Activated CD4-positive, alpha-beta T cell treated with anti-CD3 and anti-CD28 coated beads, Interleukin-2, Interleukin-4, amounts not matched to agents 100 ng/mL and 50 ng/mL, durations not matched to agents 16 hours and 8 hours (primary cell): ENCODE measurements at regions not wholly inside any gene's neighbourhood (a gene's known extent, or its start where the extent isn't known, plus 50 kb on each side); places are given as distances from the start of the nearest gene placed in this dataset.

Experiments used
- DNase-seq: peaks from one replicate; pipeline ENCODE4 v3.0.0-alpha.2; 2020; ENCODE audit warnings: low spot score

- no peak for DNase-seq
Measured at GRCh38 chr12:58190618-58191017, 249.3 kb downstream of the ATP23 start.

- no peak for DNase-seq
Measured at GRCh38 chr12:58196971-58197370, 255.6 kb downstream of the ATP23 start.

GRCh38 chr12:58202933-58203718 lies 261.8 kb downstream of the ATP23 start:
- DNase-seq = no peak

GRCh38 chr12:58204071-58204470 lies 262.7 kb downstream of the ATP23 start:
- no peak for DNase-seq

GRCh38 chr12:58206876-58207275 lies 265.5 kb downstream of the ATP23 start:
- DNase-seq = no peak

GRCh38 chr12:58211211-58211610 lies 269.8 kb downstream of the ATP23 start:
- DNase-seq = no peak

GRCh38 chr12:58217130-58217529 lies 275.8 kb downstream of the ATP23 start:
- DNase-seq = no peak

- DNase-seq = no peak
Measured at GRCh38 chr12:58224536-58225105, 283.3 kb downstream of the ATP23 start.

- no peak for DNase-seq
Measured at GRCh38 chr12:58225203-58225877, 284.0 kb downstream of the ATP23 start.

GRCh38 chr12:58233886-58234285 lies 292.5 kb downstream of the ATP23 start:
- no peak for DNase-seq

- DNase-seq = no peak
Measured at GRCh38 chr12:58238411-58238810, 297.0 kb downstream of the ATP23 start.

- DNase-seq = no peak
Measured at GRCh38 chr12:58241099-58241498, 299.7 kb downstream of the ATP23 start.

GRCh38 chr12:58242796-58243630 lies 301.6 kb downstream of the ATP23 start:
- DNase-seq = no peak

- no peak for DNase-seq
Measured at GRCh38 chr12:58247633-58248032, 306.3 kb downstream of the ATP23 start.

GRCh38 chr12:58248599-58248998 lies 307.2 kb downstream of the ATP23 start:
- DNase-seq = no peak

GRCh38 chr12:58249610-58250009 lies 308.2 kb downstream of the ATP23 start:
- no peak for DNase-seq

GRCh38 chr12:58250077-58250476 lies 308.7 kb downstream of the ATP23 start:
- DNase-seq = no peak

- no peak for DNase-seq
Measured at GRCh38 chr12:58252914-58253313, 311.5 kb downstream of the ATP23 start.

- DNase-seq = no peak
Measured at GRCh38 chr12:58253663-58254062, 312.3 kb downstream of the ATP23 start.

GRCh38 chr12:58254463-58255100 lies 313.2 kb downstream of the ATP23 start:
- no peak for DNase-seq

- DNase-seq = no peak
Measured at GRCh38 chr12:58262796-58263195, 321.4 kb downstream of the ATP23 start.

GRCh38 chr12:58263816-58264215 lies 322.4 kb downstream of the ATP23 start:
- DNase-seq = no peak
